HG03097 (cell line): ENCODE measurements at regions not wholly inside any gene's neighbourhood (a gene's known extent, or its start where the extent isn't known, plus 50 kb on each side); places are given as distances from the start of the nearest gene placed in this dataset.

ENCODE experiments used
- ATAC-seq: cut with Tn5 transposase; IDR thresholded peaks from one replicate; pipeline ENCODE4 v1.9.1; 2021; ENCODE audit not compliant: unreplicated experiment, low FRiP score

- ATAC-seq, result no peak
Measured at GRCh38 chr11:119497717-119498116, 74.7 kb upstream of the THY1 start.

- ATAC-seq, result no peak
Measured at GRCh38 chr11:119496997-119497396, 74.0 kb upstream of the THY1 start.

- no peak for ATAC-seq
Measured at GRCh38 chr11:119496469-119496868, 73.5 kb upstream of the THY1 start.

GRCh38 chr11:119493712-119494111 lies 70.7 kb upstream of the THY1 start:
- no peak for ATAC-seq

GRCh38 chr11:119491753-119492510 lies 69.0 kb upstream of the THY1 start:
- no peak for ATAC-seq

- no peak for ATAC-seq
Measured at GRCh38 chr11:119490253-119491006, 67.5 kb upstream of the THY1 start.

- ATAC-seq, result no peak
Measured at GRCh38 chr11:119489087-119489486, 66.1 kb upstream of the THY1 start.

GRCh38 chr11:119488256-119488995 lies 65.5 kb upstream of the THY1 start:
- no peak for ATAC-seq

GRCh38 chr11:119486691-119487259 lies 63.8 kb upstream of the THY1 start:
- ATAC-seq, result no peak

- ATAC-seq, result no peak
Measured at GRCh38 chr11:119486016-119486415, 63.0 kb upstream of the THY1 start.

- ATAC-seq, result no peak
Measured at GRCh38 chr11:119484741-119485605, 62.0 kb upstream of the THY1 start.

- no peak for ATAC-seq
Measured at GRCh38 chr11:119483881-119484371, 61.0 kb upstream of the THY1 start.

GRCh38 chr11:119483341-119483880 lies 60.4 kb upstream of the THY1 start:
- ATAC-seq, result no peak

GRCh38 chr11:119482521-119483011 lies 59.6 kb upstream of the THY1 start:
- ATAC-seq, result no peak

GRCh38 chr11:119481667-119482400 lies 58.9 kb upstream of the THY1 start:
- no peak for ATAC-seq

GRCh38 chr11:119481021-119481666 lies 58.2 kb upstream of the THY1 start:
- ATAC-seq, result peak; percentile 41

GRCh38 chr11:119480380-119481020 lies 57.5 kb upstream of the THY1 start:
- no peak for ATAC-seq
